Putamen (tissue), 1 donor: ENCODE measurements at regions not wholly inside any gene's neighbourhood (a gene's known extent, or its start where the extent isn't known, plus 50 kb on each side); places are given as distances from the start of the nearest gene placed in this dataset.

ENCODE experiments used
- DNase-seq: peaks from one replicate; pipeline ENCODE4 v3.0.0-alpha.2; 2016; ENCODE audit warnings: low spot score

DNA sequence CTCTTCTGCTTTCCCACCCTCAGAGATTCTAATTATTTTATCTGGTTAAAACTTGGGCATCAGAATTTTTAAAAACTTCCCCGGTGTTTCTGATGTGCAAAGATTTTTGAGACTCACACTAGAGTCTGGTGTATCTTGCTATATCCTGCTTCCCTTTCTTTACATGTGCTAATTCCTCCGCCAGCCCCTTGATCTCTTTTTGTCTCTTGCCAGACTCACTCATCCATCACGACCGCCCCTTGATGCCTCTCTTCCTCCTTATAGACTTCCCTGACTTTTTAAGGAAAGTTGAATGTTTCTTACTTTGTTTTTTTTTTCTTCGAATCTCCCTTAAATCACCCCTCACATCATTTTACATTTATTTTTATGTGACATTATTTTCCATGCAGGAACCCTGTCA lies 274.9 kb upstream of the PITX2 start:
- no peak for DNase-seq

DNA sequence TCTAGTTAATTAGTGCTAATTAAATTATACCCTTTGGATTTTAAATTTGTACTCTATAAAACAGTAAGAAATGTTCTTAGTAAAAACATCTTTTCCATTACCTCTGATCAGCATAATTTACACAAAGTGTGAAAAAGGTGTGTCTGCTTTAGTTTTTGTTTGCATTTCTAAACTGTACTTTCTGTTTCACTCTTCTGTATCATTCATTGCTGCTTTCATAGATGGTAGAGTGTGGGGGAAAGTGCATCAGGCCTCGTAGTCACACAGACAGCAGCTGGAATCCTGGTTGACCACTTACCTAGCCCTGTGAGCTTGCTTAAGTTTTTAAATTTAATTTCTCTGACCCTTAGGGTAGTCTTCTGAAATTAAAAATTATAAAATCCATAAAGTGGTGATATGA lies 275.4 kb upstream of the PITX2 start:
- DNase-seq = no peak

DNA sequence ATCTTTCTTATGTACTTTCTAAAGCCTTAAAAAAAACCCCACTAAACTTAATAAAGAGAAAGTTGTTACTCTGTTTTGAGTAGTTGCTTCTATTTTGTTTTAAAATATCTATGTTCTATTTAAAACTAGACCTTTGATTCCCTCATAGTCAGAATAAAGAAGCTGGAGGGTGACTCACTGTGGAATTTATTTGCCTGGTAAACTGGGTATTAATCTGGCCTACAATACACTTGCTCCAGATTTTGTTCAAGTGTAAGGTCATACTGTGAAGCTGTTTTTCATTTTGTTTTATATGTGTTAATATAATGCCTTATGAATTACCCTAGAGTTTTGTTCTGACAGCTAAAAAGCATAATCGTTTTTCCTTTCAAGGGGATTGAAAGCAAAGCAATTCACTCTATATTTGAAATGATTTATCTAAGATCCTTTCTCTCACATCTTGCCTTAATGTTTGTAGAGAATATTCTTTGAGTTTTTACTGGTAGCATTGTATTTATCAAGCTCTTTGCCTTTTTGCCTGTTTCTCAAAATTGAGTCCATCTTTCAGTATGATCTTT lies 277.4 kb upstream of the PITX2 start:
- no peak for DNase-seq

DNA sequence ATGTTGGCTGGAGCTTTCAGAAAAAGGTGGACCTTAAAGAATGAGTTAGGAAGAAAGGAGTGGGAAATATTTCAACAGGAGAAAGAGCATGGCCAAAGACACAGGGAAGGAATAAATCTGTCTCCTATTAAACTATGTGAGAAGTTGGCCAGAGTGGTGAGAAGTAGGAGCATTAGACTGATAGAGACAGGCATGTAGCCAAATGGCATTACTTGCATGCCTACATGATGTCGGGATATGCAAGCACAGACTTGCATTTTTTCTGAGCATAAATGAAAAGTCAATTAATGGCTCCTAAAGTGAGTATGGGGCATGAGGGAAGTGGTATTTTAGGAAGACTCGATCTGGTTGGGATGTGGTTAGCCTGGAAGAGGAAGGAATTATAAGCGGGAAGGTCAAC lies 279.6 kb upstream of the PITX2 start:
- no peak for DNase-seq

DNA sequence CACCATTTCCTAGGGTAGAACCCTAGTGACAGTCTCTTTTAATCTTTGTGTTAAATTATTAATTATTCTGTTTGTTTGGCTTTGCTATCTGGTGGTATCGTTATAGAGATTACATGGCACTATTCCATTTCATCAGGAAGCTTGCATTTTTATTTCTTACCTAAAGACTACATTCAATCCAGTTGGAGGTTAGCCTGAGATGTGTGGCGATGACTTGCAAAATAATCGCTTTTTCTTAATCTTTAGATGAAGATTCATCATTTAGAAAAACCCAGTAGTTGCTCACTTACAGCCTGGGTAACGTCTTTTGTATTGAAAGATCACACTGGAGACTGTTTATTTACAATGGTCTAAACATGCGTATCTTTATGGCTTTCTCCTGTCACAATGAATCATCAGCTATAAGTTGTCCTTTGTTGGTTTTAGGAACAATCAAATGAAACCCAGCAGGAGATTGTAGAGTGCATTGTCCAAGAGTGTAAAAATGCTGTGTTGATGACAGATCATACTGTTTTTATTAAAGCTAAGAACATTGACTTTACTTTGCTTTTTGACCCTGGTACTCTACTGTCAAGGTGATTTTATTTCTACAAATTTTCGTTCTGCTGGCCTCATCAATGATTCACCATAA lies 281.7 kb upstream of the PITX2 start:
- no peak for DNase-seq

DNA sequence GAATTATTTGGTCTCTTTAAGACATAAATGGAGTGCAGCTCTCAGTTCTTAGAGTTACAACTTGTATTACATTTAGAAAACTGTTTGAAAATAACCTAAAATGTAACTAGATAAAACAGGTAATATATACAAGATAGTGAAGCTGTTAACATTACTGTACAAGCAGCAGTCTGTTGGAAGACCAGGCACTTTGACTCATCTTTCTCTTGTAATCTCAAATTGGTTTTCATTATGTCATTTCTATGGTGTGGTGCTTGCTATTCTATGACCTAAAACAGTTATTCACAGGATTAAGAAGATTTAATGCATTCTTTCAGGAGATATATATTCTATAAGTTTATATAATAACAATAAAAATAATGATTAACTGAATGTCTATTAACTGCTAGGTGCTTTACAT lies 282.5 kb upstream of the PITX2 start:
- DNase-seq = no peak

DNA sequence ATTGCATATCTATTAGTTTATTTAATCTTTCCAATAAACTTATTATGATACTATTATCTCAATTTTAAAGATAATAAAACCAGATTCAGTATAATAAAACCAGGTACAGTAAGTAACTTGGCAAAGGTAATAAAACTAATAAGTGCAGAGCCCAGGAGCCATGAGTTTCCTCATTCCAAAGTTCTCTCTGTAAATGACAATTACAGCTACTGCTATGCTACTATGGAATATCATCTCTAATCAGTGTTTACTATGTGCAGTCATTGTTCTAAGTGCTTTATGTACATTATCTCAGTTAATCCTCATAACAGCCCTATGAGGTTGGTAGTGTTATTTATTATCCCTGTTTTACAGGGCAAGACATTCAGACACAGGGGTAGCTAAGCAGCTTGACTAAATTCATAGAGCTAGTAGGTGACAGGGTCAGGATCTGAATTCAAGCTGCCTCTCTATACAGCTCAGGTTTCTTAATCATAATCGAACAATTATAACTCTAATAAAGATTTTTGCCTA lies 285.0 kb upstream of the PITX2 start:
- no peak for DNase-seq

DNA sequence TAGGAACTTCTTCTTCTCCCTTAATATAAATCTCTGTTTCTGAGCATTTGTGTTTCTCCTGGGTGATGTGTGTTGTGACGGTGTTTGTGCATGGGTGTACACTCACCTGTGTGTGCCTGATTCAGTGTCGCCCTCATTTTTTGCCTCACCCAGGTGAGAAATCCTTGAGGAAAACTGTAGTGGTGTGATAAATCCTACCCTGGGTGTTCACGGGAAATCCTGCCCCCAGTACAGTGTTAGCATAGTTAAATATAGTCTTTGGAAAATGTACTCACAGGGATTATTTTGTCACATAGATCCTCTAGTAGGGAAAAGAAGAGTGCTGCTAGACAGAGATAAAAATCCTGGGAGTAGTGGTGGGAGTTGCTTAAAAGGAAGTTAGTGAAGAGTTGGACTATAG lies 291.9 kb upstream of the PITX2 start:
- DNase-seq = peak; percentile 23

DNA sequence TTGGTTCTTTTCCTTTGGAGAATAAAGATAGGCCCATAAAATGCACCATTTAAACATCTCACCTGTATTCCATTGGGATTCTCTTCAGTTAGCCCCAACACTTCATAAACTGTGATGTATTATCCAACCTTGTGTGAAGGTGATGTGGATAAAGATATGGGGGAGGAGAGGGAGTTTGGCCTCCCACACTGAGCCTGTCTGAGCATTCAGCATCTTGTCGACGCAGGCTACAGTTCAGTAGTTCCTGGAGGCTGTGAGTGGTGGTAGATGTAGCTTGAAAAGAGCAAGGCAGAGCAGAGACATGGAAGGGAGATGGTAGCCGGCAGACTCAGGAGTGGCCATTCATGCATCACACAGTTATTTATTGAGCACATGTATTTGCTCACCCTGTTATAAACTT lies 292.4 kb upstream of the PITX2 start:
- no peak for DNase-seq

DNA sequence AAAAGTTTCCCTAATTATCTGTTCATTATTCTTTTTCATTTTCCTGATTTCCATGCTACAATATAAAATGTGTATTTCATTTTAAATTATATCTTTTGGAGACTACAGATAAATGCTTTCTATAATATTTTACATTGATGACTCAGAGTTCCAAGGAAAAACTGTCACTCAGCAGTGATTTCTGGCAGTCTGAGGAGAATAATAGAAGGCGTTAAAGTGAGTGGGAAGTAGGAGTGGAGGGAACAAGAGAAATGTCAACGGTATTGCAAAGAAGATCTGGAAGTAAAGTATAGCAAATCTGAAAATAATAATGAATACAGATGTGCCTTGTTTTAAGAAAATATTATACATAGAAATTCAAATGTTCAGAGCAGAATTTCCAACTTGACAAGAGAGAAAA lies 293.6 kb upstream of the PITX2 start:
- DNase-seq = peak; percentile 61

DNA sequence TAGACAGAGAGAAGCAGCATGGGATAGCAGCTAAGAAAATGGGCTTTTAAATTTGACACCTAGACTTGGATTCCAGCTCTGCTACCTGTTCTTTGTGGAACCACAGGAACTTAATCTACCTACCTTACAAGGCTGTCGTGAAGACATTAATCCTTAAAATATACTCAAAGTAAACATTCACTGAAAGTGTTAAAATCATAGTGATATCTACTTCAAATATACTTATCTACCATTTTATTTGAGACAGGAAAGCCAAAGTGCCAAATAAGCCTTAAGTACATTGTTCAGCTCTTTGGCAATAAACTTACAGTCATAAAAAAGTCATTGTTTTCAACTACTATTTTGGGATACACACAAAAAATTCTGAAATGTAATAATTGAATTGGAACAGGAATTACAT lies 295.0 kb upstream of the PITX2 start:
- DNase-seq = no peak

DNA sequence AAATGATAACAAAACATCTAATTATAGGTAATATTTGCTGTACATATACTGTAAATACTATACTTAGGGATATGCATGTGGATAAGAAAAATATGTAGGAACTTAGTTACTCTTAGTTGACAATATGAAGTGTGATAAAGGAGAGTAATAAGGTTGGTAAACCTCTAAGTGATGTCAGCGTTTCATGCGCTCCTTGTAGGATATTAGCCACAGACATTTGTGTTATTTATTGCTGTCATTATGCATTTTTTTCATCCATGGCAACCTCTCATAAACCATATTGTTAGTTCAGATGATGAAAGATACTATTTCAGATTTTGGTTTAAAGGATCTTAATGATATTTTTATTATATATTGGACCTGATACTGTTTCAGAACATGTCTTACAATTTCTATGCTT lies 298.1 kb upstream of the PITX2 start:
- no peak for DNase-seq

DNA sequence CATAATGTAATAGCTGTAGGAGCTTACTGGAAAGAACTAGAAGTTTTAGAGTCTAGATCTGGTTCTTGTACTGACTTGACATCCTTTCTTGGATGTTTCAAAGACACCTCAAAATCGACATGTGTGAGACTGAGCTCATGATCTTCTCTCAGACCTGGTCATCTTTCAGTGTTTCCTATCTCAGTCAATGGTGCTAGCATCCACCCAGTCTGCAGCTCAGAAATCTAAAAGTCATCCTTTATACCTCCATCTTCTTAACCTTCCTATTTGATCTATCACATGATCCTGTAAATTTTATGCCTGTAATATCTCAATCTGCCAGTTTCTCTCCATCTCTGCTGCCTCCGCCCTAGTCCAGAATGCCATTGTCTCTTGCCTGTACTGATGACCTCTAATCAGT lies 301.9 kb upstream of the PITX2 start:
- no peak for DNase-seq

DNA sequence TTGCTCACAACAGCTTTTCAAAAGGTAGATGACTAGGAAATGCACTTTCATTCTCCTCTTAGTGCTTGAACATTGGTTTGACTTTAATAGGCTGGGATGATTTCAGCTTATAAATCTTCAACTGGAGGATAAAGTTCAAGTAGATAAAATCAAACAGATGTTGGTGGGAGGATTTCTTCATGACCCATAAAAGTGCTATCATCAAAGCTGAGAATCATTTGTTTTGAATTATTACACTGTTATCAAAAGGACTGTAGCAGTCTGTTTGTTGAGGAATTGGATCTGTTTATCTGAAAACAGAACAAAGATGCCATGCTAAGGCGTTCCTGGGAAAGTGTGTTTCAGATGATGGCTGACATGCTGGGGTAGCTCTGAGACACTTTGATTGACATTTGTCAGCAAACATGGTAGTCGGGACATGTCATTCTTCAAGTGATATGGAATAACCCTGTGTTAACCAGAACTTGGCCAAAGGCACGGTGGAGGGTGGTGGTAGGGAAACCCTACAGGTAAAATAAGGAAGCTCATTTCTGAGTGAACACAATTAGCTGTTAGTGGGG lies 304.0 kb upstream of the PITX2 start:
- no peak for DNase-seq

DNA sequence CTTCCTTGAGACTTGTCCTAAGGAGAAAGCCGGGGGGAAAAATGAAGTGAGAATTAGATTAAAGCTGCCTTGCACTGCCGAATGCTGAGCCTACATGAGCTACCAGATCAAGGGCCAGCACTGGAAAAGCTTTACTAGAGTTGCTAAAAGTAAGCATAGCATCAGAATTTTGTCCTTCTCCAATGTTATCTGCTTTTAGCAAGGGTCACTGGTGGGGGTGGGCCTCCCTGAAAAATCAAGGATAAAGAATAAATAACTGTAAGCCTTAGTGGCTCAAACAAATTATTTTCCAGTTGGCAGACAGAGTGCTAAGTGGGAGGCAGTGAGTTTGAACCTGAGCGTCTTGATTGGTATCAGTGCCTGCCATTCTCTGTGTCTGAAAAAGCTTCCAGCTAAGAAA lies 310.5 kb upstream of the PITX2 start:
- DNase-seq = no peak

DNA sequence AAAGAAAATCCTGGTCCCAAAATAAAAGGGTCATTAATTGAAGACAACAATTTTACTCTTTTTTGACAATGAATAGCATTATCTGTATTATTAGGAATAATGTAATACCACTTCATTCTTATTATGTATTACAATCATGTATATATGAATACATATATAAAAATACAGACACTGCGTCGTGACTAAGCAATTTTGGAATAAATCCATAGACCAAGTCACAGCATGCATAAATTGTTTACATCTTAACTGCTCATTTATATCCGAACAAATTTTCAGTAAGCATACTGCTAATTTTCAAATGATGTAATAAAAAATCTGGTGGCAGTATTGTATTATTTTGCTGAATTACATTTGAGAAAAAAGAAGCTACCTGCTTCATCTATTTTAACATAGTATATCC lies 321.6 kb upstream of the PITX2 start:
- no peak for DNase-seq

DNA sequence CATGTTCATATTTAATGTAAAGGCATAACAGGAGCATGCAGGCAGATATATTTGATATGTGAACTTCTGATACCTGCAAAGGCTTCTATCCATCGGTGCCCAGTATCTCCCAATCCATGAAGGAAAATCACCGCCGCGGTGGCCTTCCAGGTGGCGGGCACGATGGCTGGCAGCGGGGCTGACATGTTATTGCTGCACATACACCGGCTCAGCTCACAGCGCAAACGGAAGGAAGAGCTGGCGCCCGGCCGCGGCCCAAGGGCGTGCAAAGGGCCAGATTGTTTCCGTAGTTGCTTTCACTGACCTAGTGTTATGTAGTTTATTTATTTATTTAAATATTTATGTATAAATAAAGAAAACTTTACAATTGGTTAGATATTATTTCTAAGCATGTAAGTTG lies 322.7 kb upstream of the PITX2 start:
- no peak for DNase-seq

DNA sequence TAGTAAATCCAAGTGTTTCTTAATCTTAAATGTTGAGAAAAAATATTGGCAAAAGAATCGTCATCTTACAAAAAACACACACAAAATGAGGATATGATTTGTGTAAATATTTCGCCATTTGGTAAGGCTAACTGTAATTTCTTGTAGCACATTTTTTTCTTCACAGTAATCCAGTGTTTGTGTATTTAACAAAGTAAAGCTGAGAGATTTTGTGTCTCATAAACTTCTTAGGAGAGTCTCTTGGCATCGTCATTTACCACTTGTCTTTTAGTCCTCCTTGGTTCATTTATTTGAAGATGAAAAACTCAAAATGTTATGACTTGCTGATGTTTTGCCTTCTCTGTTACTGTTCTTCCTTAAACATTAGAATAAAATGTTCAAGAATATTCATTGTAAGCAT lies 326.7 kb upstream of the PITX2 start:
- no peak for DNase-seq

DNA sequence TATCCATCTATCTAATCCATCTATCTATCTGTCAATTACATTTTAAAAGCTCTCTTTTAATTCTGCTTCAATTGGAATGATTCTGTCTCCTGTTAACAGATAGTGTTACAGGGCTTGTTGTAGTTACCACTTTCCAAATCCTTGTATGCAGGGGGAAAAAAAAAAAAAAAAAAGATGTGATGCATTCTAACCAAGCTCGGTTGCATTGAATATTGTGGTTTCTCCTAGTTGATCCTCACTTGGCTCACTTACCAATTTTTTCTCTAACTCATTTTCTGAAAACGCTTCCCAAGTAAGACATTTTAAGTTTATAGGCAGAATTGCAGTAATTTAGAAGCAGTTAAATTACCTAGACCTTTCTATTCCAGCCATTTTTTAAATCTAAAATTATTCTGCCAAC lies 327.9 kb upstream of the PITX2 start:
- no peak for DNase-seq

DNA sequence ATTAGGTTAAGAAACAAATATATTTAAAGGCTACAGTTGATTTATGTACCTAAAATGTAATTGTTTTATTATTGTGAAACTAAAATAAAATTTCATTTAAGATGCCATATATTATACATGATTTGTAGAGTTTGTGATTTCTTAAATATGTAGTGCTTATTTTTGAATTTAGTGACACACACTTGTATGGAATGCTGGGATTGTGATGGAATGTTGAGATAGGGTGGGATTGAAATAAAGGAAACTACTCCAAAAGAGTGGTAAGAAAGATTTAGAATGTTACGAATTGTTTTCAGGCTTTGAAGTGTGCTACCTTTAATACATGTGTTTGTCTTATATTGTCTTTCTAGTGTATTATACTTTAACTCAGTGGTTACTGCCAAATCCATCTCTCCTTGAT lies 330.3 kb upstream of the PITX2 start:
- DNase-seq = no peak

DNA sequence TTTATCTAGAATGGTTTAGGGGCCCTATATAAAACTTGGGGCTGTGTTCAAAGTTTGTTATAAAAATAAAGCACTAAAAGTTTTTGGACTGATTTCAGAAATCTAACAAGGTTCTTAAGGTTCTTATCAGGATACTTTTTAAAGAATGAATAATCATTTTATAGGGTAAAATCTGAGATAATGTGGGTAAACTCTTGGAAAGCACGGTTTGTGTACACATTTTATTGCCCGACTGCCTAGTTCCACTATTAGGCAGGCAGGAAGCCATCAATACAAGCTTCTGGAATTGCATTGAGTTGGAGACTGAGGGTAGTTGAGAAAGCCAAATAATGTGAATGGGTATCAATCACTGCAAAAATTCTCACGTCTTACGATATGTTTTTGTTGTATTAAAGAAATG lies 331.0 kb upstream of the PITX2 start:
- DNase-seq = no peak

DNA sequence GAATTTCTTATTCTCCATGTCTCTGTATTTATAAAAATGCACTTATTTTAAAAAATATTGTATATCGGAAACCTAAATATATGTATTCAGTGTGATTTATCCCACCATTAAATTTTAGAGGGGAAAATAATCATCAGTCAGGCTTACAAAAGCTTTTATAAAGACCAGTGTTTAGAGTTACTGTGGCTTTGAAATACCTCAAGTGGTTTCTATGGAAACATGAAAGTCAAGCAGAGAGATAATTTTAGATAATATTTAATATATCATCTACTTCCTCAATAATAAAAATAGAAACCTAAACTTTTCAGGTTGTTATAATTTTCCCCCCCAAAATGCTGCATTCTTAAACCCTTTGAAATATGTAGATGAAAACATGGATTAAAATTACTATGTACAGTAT lies 332.9 kb upstream of the PITX2 start:
- no peak for DNase-seq

DNA sequence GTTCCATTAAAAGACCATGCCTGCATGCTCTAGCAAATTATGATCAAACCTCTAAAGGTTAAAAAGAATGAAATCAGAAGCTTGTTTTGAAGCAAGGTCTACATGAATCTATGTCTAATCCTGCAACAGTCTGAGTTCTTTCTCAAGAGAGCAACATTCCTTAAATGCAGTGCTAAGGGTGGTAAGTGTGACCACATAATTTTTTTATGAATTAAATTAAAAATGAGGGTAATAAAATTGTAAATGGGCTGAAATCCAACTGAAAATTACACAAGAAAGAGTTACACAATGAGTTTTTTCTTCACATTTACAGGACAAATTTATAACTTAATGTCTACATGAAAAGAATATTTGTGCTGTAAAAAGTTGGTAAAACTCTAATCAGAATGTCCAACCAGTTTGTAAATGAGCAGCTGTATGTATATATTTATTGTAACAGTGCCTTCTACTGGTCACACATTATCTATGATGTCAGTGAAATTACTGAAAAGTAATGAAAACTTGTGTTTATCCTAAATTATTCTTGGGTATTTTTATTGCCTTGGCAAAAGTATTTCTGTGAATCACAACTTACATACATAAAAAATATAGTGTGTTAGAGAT lies 336.3 kb upstream of the PITX2 start:
- no peak for DNase-seq

DNA sequence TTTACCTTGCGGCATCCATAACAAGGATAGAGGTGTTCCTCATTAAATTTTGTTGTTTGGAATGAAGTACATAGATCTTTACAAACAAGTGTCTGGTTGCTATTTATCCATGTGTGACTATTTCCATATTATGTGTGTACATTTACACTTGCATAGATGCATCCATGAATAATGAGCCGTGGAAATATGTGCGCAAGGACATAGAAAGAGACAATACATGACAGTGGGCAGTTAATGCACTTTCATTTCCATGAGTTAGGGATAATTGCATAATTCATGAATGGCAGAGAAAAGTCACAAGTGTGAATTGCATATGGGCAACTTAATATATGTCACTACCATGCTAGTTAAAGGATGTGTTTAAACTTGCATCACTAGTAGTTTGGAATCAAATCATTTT lies 338.2 kb upstream of the PITX2 start:
- no peak for DNase-seq
